Thymus (tissue), 11 donors: ENCODE measurements at regions not wholly inside any gene's neighbourhood (a gene's known extent, or its start where the extent isn't known, plus 50 kb on each side); places are given as distances from the start of the nearest gene placed in this dataset.
"Not testable (repeated sequence)": the region's sequence is repeated elsewhere in the genome, so short reads cannot be mapped to it uniquely, and the experiment has no call there.

Source experiments
- DNase-seq, 9 donors: peaks; one replicate each; pipeline ENCODE4 v3.0.0-alpha.2; 2013; ENCODE audit warnings: low spot score in 9 of 9, low read depth in 6 of 9, missing footprints in 1 of 9
- H3K27ac ChIP-seq, 2 donors: one replicate each; pipeline ENCODE4 v1.5.1; 2013; ENCODE audit warnings: control low read depth in 1 of 2, low read depth in 1 of 2, low read length in 1 of 2, mild to moderate bottlenecking in 1 of 2, moderate library complexity in 1 of 2
- H3K27me3 ChIP-seq, 2 donors: one replicate each; pipeline ENCODE4 v1.5.1; 2013; ENCODE audit warnings: low read length in 1 of 2; ENCODE audit not compliant: control insufficient read depth in 2 of 2, insufficient read depth in 1 of 2
- H3K36me3 ChIP-seq, 2 donors: one replicate each; pipeline ENCODE4 v1.5.1; 2013; ENCODE audit warnings: low read length in 1 of 2, mild to moderate bottlenecking in 1 of 2, moderate library complexity in 1 of 2; ENCODE audit not compliant: control insufficient read depth in 2 of 2, insufficient read depth in 2 of 2
- H3K4me1 ChIP-seq, 2 donors: one replicate each; pipeline ENCODE4 v1.5.1; 2013; ENCODE audit warnings: low read length in 2 of 2; ENCODE audit not compliant: control insufficient read depth in 2 of 2, insufficient read depth in 2 of 2
- H3K4me3 ChIP-seq, 2 donors: one replicate each; pipeline ENCODE4 v1.5.1; 2013; ENCODE audit warnings: low read length in 2 of 2, control low read depth in 1 of 2, mild to moderate bottlenecking in 1 of 2
- H3K9me3 ChIP-seq, 2 donors: one replicate each; pipeline ENCODE4 v1.5.1; 2013; ENCODE audit warnings: low read length in 1 of 2, mild to moderate bottlenecking in 1 of 2; ENCODE audit not compliant: control insufficient read depth in 2 of 2, insufficient read depth in 1 of 2
- WGBS: extraction: QIAGEN DNeasy Blood & Tissue Kit; methylation state at CpG from one replicate; pipeline ENCODE4 v1.1.7; 2013; 5-methylcytosine and 5-hydroxymethylcytosine counted together
- donor health status: healthy.

- no peaks in the 10 kb centered on the region for H3K4me1 ChIP-seq
- no peaks in the 10 kb centered on the region for H3K9me3 ChIP-seq
- 94% methylated on average over 16 of the region's 16 CpGs for WGBS
- H3K36me3 ChIP-seq, result no peaks in the 10 kb centered on the region
- H3K4me3 ChIP-seq, result no peak overlapping the region
- no peaks in the 10 kb centered on the region for H3K27me3 ChIP-seq
- DNase-seq, result no peak
- H3K27ac ChIP-seq, result no peak overlapping the region
Measured at GRCh38 chr5:18732556-18733479, 1098.6 kb downstream of the TAF11L14 start.

GRCh38 chr5:18736051-18736398 is 1101.8 kb downstream of the TAF11L14 start:
- no peak overlapping the region for H3K4me3 ChIP-seq
- no peaks in the 10 kb centered on the region for H3K9me3 ChIP-seq
- no peak for DNase-seq
- WGBS, result 87% methylated on average over 2 of the region's 2 CpGs
- H3K27ac ChIP-seq, result no peak overlapping the region
- no peaks in the 10 kb centered on the region for H3K27me3 ChIP-seq
- H3K4me1 ChIP-seq, result no peaks in the 10 kb centered on the region
- no peaks in the 10 kb centered on the region for H3K36me3 ChIP-seq

GRCh38 chr5:18736736-18737135 is 1102.5 kb downstream of the TAF11L14 start:
- not testable (repeated sequence) for H3K9me3 ChIP-seq, H3K4me1 ChIP-seq, H3K36me3 ChIP-seq, DNase-seq, H3K27me3 ChIP-seq, H3K27ac ChIP-seq, H3K4me3 ChIP-seq
- 96% methylated on average over 7 of the region's 7 CpGs for WGBS

GRCh38 chr5:18740301-18740700 is 1106.0 kb downstream of the TAF11L14 start:
- Histone ChIP-seq H3K4me1 (peaks cover 4 to 5% of the 10 kb centered on the region in 2 donors), H3K4me3 (no peak overlapping the region), H3K27ac (no peak overlapping the region), H3K9me3 (no peaks in the 10 kb centered on the region), H3K36me3 (no peaks in the 10 kb centered on the region), H3K27me3 (no peaks in the 10 kb centered on the region)
- DNase-seq, result no peak

DNA sequence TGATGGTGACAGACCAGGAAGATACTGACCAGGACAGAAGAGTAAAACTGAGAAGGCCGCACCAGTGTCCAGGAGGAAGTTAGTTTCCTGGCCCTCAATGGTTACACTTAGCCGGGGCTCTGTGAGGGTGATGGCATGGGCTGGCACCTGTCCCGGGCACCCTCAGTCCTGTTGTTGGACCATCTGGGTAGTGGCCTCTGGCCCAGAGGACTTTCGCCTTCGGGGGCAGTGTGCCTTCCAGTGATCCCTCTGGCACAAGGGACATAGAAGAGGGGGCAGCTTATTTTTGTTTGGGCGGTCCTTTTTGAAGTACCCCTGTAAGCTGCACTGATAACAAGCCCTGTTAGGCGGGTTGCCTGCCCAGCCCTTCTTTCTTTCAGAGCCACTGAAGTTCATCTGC is 1108.6 kb downstream of the TAF11L14 start:
- 97% methylated on average over 7 of the region's 7 CpGs for WGBS
- DNase-seq, result no peak
- Histone ChIP-seq H3K27me3 (no peaks in the 10 kb centered on the region), H3K36me3 (no peaks in the 10 kb centered on the region), H3K9me3 (no peaks in the 10 kb centered on the region), H3K4me3 (no peak overlapping the region), H3K27ac (no peak overlapping the region), H3K4me1 (peaks cover 5 to 10% of the 10 kb centered on the region in 2 donors)

GRCh38 chr5:18744441-18744840 is 1110.2 kb downstream of the TAF11L14 start:
- Histone ChIP-seq H3K36me3 (no peaks in the 10 kb centered on the region), H3K27ac (no peak overlapping the region), H3K4me1 (peaks cover 5 to 10% of the 10 kb centered on the region in 2 donors), H3K9me3 (no peaks in the 10 kb centered on the region), H3K4me3 (peak overlapping the region in 1 of 2 donors; percentile 7), H3K27me3 (no peaks in the 10 kb centered on the region)
- no peak for DNase-seq
- WGBS, result 49% methylated on average over 3 of the region's 3 CpGs

DNA sequence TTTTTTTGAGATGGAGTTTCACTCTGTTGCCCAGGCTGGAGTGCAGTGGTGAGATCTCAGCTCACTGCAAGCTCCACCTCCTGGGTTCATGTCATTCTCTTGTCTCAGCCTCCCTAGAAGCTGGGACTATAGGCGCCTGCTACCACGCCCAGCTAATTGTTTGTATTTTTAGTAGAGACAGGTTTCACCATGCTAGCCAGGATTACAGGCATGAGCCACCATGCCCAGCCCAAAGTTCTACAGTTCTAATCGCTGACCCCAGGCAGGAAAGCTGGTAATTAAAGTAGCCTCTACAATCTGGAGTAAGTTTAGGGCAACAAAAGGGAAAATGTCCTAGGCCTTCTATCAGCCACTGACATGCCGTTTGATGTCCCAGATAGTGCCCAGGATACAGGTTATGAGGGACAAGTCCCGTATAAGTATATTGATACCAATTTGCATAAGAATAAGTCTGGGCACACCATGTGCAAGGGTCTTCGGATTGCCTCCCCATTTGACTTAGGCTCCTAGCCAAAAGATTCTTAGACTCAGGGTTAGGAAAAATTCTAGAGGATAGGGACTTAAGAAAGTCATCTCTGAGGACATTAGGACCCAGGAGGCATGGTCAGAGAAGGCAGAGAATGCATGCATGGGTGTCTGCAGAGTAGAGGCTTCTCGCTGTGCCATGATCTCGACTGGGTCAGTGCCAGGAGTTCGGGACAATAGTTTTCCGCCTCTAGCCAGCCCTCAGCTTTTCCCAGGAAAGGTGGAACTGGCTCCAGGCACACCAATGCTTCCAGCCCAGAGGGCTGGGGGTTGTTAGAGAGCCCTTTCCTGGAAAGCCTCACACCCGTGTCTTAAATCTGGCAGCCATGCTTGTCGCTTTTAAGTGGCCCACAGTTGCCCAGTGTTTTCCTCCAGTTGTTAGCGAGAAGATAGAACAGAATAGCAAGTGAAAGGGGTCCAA is 1111.1 kb downstream of the TAF11L14 start:
- 43% methylated on average over 13 of the region's 13 CpGs for WGBS
- no peaks in the 10 kb centered on the region for H3K36me3 ChIP-seq
- H3K27me3 ChIP-seq, result no peaks in the 10 kb centered on the region
- peaks cover 5 to 10% of the 10 kb centered on the region in 2 donors for H3K4me1 ChIP-seq
- DNase-seq, result peak in 1 of 9 donors; percentile 2
- peak overlapping the region; percentile 52 to 57 for H3K27ac ChIP-seq
- H3K4me3 ChIP-seq, result peak overlapping the region; percentile 47 to 76
- H3K9me3 ChIP-seq, result no peaks in the 10 kb centered on the region

- Histone ChIP-seq H3K4me3 (peak overlapping the region; percentile 47 to 76), H3K27ac (peak overlapping the region; percentile 10 to 57), H3K36me3 (no peaks in the 10 kb centered on the region), H3K4me1 (peaks cover 5 to 10% of the 10 kb centered on the region in 2 donors), H3K9me3 (no peaks in the 10 kb centered on the region), H3K27me3 (no peaks in the 10 kb centered on the region)
- peak in 8 of 9 donors; percentile 13 to 80 (median 54) for DNase-seq
- WGBS, result 28% methylated on average over 9 of the region's 9 CpGs
Measured at GRCh38 chr5:18745988-18746615, 1111.8 kb downstream of the TAF11L14 start.
